SK-N-SH treated with all-trans-retinoic acid at 6 μM for 48 hours (cell line): ENCODE measurements at regions not wholly inside any gene's neighbourhood (a gene's known extent, or its start where the extent isn't known, plus 50 kb on each side); places are given as distances from the start of the nearest gene placed in this dataset.

Experiments
- BACH2 ChIP-seq: fragments of 250-450 bp; sonication (Bioruptor Pico); IDR thresholded peaks from 2 replicates; pipeline ENCODE4 v1.9.0; 2021; ENCODE audit warnings: mild to moderate bottlenecking, borderline replicate concordance
- GLIS3 ChIP-seq: fragments of 250-450 bp; sonication (Bioruptor Pico); IDR thresholded peaks from 2 replicates; pipeline ENCODE4 v1.5.0; 2020; ENCODE audit warnings: mild to moderate bottlenecking, moderate library complexity
- ISL1 ChIP-seq: fragments of 250-450 bp; sonication (Bioruptor Pico); IDR thresholded peaks from 2 replicates; pipeline ENCODE4 v2.1.2; 2022; ENCODE audit warnings: mild to moderate bottlenecking, moderate library complexity
- PATZ1 ChIP-seq: fragments of 250-450 bp; sonication (Bioruptor Pico); IDR thresholded peaks from 2 replicates; pipeline ENCODE4 v1.8.0; 2020; ENCODE audit warnings: mild to moderate bottlenecking, moderate library complexity, borderline replicate concordance
- POU6F1 ChIP-seq: fragments of 250-450 bp; sonication (Bioruptor Pico); IDR thresholded peaks from 2 replicates; pipeline ENCODE4 v1.8.0; 2021; ENCODE audit warnings: low read depth, mild to moderate bottlenecking, moderate library complexity, borderline replicate concordance
- TOX ChIP-seq: fragments of 250-450 bp; sonication (Bioruptor Pico); IDR thresholded peaks from 2 replicates; pipeline ENCODE4 v1.8.0; 2021; ENCODE audit warnings: mild to moderate bottlenecking, moderate library complexity, borderline replicate concordance
- ZFP30 ChIP-seq: fragments of 450-650 bp; formaldehyde crosslinking; IDR thresholded peaks from 2 replicates; pipeline ENCODE4 v1.5.0; 2022; ENCODE audit warnings: mild to moderate bottlenecking, moderate library complexity
- ZNF70 ChIP-seq: fragments of 450-650 bp; formaldehyde crosslinking; IDR thresholded peaks from 2 replicates; pipeline ENCODE4 v1.5.0; 2020; ENCODE audit warnings: mild to moderate bottlenecking, moderate library complexity
- TF ChIP-seq, protein P1 (sequence below): fragments of 250-450 bp; sonication (Bioruptor Pico); IDR thresholded peaks from 2 replicates; pipeline ENCODE4 v1.5.0; 2020; ENCODE audit warnings: mild to moderate bottlenecking, moderate library complexity
- TF ChIP-seq, protein P2 (sequence below): fragments of 250-450 bp; sonication (Bioruptor Pico); IDR thresholded peaks from 2 replicates; pipeline ENCODE4 v1.5.1; 2020; ENCODE audit warnings: low read depth, mild to moderate bottlenecking, moderate library complexity

GRCh38 chr6:81366972-81367371 is 385.5 kb downstream of the TENT5A start:
- TF ChIP-seq TOX (CRISPR knock-in tag) (no peak), PATZ1 (CRISPR knock-in tag) (no peak), POU6F1 (CRISPR knock-in tag) (no peak), ISL1 (CRISPR knock-in tag) (no peak), ZFP30 (CRISPR knock-in tag) (no peak), BACH2 (CRISPR knock-in tag) (no peak), ZNF70 (CRISPR knock-in tag) (no peak), GLIS3 (CRISPR knock-in tag) (no peak)
- TF ChIP-seq, protein P1, sequence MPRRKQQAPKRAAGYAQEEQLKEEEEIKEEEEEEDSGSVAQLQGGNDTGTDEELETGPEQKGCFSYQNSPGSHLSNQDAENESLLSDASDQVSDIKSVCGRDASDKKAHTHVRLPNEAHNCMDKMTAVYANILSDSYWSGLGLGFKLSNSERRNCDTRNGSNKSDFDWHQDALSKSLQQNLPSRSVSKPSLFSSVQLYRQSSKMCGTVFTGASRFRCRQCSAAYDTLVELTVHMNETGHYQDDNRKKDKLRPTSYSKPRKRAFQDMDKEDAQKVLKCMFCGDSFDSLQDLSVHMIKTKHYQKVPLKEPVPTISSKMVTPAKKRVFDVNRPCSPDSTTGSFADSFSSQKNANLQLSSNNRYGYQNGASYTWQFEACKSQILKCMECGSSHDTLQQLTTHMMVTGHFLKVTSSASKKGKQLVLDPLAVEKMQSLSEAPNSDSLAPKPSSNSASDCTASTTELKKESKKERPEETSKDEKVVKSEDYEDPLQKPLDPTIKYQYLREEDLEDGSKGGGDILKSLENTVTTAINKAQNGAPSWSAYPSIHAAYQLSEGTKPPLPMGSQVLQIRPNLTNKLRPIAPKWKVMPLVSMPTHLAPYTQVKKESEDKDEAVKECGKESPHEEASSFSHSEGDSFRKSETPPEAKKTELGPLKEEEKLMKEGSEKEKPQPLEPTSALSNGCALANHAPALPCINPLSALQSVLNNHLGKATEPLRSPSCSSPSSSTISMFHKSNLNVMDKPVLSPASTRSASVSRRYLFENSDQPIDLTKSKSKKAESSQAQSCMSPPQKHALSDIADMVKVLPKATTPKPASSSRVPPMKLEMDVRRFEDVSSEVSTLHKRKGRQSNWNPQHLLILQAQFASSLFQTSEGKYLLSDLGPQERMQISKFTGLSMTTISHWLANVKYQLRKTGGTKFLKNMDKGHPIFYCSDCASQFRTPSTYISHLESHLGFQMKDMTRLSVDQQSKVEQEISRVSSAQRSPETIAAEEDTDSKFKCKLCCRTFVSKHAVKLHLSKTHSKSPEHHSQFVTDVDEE (CRISPR knock-in tag), result no peak
- TF ChIP-seq, protein P2, sequence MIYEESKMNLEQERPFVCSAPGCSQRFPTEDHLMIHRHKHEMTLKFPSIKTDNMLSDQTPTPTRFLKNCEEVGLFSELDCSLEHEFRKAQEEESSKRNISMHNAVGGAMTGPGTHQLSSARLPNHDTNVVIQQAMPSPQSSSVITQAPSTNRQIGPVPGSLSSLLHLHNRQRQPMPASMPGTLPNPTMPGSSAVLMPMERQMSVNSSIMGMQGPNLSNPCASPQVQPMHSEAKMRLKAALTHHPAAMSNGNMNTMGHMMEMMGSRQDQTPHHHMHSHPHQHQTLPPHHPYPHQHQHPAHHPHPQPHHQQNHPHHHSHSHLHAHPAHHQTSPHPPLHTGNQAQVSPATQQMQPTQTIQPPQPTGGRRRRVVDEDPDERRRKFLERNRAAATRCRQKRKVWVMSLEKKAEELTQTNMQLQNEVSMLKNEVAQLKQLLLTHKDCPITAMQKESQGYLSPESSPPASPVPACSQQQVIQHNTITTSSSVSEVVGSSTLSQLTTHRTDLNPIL (CRISPR knock-in tag), result no peak
